NCI-H1092 (cell line): ENCODE measurements at regions not wholly inside any gene's neighbourhood (a gene's known extent, or its start where the extent isn't known, plus 50 kb on each side); places are given as distances from the start of the nearest gene placed in this dataset.

ENCODE experiments used
- DNase-seq: peaks from one replicate; lab custom pipeline; 2025; lab: John Stamatoyannopoulos, UW

DNA sequence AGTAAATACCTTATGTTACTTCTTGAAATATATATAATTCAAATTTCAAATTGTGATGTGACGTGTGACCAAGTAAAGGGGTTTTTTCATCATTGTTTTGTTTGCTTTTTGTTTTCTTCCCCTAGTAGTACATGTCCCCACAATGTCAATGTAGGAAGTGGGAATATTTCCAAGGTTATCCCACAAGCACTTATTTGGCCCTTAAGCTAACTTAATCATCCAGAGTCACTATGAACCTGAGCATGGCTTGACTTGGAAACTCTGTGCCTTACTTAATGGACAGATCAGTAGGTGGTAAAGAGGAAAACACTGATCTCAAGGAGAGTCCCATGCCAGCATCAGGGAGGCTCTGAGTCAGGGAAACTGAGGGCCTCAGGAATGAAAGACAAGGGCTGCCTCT is 569.3 kb upstream of the IGFBP3 start:
- no peak for DNase-seq

DNA sequence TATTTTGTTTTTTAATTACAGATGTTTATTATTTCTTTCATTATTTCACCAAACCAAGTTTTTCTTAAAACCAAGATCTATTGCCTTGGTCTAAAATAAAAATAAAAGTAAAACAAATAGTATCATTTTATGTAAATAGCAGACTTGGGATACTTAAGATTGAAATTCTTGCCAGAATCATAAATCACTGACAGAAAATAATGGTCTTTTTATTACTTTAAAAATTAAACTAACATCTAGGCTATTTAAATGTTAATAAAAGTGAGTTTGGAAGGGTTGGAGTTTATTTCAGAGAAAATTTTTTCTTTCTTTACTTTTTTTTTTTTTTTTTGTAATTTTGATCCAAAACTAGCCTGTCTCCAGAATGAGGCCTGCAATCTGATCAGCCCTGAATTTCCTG is 568.0 kb upstream of the IGFBP3 start:
- DNase-seq = no peak

DNA sequence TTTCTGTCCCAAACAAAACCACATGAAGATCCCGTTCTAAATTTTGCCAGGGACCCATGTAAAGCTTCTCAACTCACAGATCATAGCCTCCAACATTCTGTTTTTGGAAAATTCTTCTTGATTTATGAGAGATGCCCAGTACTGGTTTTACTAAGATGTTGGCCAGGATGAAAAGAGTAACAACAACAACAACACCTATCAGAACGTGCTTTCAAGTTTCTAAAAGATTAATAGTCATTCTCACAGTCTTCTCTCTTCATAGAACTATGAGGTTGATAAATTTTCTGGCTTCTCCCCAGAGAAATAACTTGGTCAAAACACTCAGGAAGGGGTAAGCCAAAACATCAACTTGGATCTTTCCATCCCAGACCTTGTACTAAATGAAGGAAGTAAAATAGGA is 567.5 kb upstream of the IGFBP3 start:
- no peak for DNase-seq

DNA sequence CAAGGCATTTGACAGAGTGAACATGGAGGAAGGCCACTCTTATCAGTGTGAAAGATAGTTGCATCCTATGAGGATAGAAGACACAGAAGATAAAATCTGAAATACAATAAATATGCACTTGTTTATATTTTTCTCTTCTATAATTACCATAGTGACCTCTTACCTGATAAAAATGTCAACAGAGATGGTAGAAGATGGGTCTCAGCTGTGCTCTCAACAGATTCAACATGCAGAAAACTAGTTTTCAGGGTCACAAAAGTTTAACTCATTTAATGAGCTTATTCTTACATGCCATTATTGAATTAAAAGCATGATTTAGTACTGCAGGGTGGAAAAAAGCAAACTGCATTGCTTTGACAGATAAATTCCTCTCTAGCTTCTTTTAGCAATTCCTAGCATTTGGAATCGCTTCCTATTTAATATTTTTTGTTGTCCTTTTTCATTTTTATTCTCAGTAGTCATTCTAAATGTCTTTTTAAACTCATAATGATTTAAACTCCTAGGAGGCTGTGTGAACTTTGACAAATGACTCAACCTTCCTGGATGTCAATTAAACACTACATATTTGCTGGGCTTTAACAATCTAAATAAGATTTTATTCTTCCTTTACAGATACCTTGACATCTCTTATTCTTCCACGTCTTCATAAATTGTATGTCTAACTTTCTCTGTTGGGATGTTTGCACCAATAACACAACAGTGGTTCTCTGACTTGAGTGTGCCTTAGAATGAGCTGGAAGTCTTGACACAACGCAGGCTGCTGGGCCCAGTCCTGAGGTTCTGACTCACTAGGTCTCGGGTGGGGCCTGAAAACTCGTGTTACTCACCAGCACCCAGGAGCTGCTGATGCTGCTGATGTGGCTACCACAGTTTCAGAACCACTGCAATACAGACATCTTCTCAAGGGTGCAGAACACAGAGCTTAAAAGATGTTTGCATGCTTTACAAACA is 565.5 kb upstream of the IGFBP3 start:
- DNase-seq = no peak

DNA sequence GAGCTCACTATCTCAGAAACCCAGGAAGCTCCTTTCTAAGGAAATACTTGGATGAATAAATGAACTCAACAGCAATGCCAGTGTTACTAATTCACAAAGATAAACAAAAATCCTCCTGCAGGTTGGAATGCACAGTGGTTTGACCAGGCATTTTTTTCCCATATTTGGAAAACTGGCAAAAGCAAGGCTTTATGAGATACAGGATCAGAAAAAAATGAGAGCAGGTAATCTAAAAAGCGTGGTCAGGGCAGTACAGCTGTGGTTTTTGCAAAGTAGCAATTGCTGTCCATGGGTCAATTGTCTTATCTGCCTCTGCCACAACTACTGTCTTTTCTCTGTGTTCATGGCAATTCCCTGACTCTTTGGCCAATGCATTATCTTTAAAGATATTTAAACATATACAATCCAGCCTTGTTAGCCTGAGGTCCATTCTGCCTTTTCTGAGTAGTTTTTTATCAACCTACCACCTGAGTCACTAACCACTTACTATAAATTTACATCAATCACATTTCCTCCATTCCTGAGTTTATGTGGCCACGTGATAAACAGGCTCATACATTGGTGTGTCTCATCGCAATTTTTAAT is 564.5 kb upstream of the IGFBP3 start:
- DNase-seq = no peak

DNA sequence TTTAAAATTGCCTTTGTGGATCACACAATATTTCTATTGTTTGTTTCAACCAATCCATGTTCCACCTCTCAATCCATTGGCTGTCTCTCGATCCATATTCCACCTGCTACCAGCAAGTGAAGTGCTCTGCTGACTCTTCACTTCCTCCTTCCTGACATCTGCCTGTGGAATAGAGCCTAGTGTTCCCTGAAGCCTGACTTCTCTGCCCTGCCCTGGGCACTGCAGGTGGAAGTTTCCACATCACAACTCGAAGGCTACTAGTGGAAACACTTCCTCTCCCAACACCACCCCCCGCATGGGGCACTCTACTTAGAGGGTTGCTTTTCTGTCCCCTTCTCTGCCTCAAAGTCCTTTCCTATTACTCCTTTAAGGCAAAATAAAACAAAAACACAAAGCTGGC is 563.8 kb upstream of the IGFBP3 start:
- no peak for DNase-seq

DNA sequence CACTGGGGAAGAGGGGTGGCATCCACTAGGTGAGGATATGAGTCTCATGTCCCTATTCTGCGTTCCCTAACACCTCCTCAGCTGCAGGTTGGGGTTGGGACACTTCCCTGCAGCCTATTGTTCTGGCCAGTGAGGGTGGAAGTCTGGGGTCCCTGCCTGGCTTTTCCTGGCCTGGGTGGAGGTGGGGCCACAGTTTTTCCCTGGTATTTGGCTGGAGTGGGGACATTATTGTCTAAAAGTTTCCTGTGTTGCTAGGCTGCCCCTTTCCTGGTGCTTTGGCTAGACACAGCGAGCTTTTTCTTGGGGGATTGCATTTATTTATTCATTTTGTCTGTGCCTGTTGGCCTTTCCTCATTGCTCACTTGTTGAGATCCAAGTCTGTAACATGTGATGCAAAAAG is 559.5 kb upstream of the IGFBP3 start:
- DNase-seq = no peak

DNA sequence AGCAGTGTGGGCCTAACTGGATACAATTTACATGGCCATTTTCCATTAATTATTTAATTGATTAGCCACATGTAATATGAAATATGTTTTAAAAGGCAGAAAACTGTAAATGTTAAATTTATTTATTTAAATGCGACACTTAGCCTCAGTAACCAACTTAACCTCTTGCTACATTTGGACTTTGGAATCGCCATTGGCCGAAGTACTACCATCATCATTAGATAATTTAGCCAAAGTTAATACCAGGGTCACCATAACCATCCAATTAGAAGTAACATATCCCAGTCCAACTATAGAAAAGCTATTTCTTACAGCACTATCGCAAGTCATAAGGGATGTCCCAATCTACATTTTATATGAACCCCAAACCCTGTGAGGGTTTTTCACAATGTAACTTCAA is 558.6 kb upstream of the IGFBP3 start:
- DNase-seq = no peak

DNA sequence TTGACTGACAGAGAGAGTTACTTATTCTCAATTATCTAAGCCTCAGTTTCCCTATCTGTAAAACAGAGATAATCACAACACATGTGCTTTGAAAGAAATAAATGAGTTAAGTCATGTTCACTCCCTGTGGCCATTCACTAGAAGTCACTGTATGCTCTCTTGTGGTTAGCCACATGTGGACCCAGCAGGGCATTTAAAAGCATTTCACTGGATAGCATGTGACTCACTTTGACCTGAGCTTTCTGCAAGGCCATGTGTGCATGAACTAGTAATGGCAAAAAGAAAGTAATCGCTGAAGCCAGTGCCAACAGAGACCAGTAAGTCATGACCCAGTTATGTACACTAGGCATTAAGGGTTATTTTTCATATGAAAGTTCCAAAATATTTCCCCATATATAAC is 557.0 kb upstream of the IGFBP3 start:
- no peak for DNase-seq

DNA sequence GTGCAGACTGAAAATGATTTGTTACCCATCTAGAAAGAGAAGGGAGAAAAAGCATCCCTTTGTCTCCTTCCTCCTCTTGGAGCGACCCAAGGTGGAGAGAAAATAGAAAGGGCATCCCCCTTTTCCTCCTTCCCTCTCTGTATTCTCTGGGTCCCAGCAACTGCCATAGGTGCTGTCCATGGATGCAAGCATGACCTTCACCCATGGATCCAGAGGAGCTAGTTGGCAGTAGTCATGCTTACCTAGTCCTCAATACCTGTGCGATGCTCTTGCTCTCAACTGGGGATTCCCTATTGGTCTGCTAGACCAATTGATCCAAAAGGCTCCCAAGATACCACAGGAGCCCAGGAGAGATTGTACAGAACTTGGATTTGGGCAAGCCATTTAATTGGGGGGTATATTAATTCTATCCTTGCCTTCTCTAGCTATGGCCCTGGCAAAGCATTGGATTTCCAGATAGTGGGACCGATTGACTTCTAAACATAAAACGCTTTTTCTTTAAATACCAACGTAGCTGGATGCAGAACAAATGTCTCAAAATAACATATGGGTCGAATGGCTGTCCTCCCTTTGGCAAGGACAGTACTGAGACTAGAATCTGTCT is 547.8 kb upstream of the IGFBP3 start:
- peak; percentile 4 for DNase-seq

DNA sequence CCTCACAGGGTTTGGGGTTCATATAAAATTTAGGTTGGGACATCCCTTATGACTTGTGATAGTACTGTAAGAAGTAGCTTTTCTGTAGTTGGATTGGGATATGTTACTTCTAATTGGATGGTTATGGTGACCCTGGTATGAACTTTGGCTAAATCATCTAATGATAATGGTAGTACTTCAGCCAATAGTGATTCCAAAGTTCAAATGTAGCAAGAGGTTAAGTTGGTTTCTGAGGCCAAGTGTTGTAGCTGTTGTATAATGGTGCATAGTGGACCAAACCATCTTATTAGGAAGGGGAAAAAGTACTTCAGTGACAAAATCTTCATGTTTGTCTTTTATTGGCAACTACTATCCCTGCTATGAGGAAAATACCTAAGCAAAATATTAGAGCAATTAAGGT is 542.1 kb upstream of the IGFBP3 start:
- DNase-seq = no peak

DNA sequence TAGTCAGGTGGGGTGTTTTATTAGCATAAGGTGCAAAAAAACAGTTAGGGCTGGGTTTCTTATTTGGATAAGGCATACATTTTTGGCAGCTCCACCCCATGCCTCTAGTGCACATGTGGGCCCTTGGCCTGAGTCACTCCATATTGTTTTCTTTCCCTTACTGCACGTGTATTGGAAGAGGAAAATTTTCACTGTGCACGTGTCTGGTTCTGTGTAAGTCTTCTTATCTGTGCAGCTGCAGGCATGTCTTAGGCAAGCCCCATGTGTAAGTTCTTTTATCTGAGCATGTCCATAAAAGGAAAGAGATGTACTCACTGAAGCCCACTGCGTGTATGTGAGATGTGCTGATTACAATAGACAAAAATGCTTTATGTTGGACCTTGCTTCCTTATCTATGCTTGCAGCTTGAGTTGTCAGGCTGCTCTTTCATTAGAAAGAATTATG is 540.3 kb upstream of the IGFBP3 start:
- no peak for DNase-seq

DNA sequence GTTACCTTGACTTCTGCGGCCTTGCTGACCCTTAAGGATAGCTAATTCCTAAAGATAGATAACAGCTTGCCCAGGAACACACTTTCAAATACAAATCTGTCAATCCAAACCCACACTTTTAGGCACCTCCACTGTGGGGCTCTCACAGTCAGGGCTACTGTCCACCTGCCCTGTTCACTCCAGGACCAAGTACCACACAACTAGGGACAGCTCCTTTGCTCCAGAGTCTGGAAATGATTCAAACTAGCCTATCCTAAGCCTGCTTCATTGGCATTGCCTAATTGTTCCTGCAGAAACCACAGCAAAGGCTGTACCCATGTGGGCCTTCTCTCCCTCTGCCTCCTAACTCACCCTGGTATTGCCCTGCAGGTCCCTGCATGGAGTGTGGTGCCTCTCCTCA is 538.9 kb upstream of the IGFBP3 start:
- DNase-seq = no peak

DNA sequence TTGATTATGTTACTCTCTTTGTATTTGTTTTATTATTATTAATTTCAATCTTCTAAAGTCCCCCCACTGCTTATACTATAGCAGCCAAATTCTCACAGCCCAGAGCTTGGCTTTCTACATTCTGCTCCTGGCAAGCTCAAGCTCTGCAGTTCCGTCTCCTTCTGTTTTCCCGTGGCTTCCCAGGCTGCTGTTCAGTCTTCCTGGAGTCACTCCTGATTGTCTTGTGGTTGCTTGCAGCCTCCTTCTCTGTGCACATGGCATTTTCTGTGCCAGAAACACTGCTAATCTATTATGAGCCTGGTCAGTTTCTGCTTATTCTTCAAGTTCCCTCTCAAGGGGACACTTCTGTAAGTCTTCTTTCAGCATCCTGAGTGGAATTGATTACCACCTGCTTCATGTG is 533.7 kb upstream of the IGFBP3 start:
- no peak for DNase-seq

DNA sequence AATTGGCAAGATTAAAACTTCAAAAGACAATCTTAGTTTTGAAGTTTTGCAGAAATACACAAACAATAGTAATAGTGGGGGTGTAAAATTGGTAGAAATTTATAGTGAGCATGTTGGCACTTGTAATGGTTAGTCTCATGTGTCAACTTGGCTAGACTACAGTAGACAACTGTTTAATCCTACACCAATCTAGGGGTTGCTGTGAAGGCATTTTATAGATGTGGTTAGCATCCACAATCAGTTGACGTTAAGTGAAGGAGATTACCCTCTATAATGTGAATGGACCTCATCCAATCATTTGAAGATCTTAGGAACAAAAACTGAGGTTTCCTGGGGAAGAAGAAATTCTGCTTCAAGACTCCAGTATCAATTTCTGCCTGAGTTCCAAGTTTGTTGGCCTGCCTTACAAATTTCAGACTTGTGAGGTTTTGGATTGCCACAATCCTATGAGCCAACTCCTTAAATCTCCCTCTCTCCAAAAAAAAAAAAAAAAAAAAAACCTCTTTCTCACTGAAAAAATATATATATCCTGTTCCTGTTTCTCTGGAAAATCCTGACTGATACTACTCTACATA is 531.6 kb upstream of the IGFBP3 start:
- no peak for DNase-seq

DNA sequence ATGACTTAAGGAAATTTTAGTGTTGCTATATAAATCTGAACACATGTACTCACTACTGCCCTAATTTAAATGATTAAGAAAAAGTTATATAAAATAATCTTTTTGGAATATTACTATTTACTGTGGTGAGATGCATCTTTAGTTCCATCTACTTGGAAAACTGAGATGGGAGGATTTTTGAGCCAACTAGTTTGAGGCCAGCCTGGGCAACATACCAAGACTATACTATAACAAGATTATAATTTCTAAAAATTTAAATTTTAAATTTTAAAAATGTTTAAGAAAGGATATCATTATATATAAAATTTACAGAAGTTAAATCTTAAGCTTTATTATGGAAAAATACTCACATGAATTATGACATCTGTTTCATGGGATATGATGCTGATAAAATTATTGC is 530.8 kb upstream of the IGFBP3 start:
- no peak for DNase-seq

DNA sequence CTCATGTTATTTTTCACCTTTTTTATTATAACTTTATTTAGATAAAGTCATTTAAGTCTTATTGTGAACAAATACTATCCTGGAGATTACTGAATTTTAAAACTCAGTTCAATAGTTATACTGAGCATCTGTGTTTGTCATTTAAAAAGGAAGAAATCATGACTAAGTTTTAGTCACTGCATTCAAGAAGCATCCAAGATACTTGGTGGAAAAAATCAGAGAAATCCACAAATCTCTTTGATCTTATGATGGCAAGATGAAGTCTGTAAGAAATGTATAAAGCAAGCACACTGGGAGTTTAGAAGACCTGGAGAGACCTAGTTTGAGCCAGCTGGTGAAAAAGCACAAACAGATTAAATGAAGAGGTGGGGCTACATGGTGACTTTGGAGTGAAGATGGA is 529.8 kb upstream of the IGFBP3 start:
- DNase-seq = no peak

DNA sequence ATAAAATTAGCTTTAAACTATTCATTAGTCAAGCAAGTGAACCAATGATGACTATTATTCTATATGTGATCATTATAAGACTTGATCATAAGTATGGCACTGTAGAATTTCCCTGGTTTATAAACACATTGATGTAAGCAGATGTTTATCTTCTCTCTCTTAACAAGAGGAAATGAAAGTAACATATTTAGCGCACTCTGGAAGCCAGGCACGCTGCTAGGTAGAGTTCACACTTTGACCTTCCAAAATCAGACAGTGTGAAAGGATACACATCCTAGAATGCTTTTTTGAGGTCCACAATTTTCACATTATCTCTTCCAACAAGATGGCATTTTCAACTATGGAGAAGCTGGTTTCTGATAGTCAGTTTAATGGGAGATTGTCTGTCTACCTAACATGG is 529.4 kb upstream of the IGFBP3 start:
- DNase-seq = no peak

DNA sequence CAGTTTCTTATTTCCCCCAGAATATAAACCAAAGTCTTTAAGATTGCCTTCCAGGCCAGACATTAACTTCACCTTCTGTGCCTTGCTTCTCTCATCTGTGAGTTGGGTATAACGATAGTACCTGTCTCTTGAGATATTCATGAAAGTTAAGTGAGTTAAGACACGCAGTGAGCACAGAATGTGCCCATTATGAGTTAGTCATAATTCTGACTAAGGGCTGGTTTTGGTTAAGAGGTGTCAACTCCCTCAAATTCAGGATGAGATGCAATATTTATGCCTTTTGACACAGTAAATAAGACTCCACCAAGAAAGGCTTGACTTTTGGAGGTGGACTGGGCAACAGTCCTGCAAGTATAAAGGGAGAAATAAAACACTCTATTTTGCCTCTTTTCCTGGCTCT is 528.7 kb upstream of the IGFBP3 start:
- DNase-seq = no peak

DNA sequence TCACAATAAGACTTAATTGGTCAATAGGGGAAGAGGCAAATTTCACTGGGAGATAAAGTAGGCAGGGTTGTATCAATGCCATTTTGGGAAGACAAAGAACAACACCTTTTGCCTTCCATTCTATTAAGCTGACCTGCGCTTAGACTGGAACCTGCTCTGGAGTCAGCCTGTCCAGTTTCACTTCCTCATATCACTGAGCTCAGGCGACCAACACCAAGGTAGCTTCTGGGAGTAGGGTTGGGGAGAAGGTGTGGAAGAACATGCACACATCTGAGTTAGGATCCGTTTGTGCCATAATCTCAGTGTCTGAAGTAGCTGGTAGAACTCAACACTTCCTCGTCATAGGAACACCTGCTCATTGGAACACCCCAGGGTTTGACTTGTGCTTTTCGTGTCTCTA is 527.4 kb upstream of the IGFBP3 start:
- DNase-seq = no peak

DNA sequence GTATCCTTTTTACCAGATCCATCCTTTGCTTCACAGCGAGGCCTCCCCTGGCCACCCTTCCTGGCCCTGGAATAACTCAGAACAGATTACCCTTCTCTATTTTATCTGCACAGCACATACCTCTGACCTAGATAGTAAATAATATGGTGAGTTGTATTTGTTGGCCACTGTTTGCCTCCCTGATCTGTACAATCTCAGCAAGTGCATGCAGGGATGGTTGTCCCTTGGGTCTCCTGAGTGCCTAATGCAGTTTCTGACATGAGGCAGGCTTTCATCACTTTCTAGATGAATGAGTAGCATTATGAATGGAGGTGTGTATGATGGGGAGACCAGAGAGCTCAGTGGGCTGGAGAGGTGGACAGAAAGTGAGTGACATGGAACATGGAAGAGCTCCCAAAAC is 525.1 kb upstream of the IGFBP3 start:
- no peak for DNase-seq

DNA sequence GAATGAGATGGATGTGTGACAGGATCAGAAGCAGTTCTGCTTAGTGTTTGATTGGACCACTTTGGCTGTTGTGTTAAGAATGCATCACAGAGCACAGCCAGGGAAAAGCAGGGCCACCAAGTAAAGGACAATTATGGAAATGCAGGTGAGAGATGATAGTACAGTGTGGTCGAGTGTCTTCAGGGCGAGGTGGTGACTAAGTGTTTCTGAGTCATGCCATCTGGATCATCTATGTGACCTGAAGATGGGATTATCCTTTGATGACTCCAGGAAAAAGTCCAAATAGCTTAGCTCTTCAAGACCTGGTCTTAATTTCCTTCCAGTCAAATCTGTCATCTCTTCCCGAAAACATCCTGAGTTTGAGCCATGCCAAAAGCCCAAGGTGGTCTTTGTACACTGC is 523.2 kb upstream of the IGFBP3 start:
- DNase-seq = no peak

DNA sequence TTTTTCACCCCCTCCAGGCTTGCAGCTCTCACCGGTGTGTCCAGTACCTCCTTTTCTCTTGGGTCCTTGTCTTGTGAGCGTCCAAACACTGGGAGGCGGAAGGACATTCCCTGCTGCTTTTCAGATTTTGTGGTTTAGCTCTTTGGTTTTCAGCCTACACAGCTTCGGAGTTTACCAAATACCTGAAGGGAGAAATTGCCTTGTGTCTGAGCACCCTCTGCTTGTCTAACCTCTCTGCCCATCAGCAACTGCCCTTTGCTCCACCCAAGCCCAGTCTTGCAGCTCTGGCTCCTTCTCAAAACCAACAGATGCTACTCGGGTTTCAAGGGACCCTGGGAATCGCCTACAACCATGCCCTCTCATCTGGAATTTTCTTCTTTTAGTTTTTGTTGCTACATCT is 519.1 kb upstream of the IGFBP3 start:
- no peak for DNase-seq
